NCI-H146 treated with DMSO at 0.1 percent for 48 hours (cell line): ENCODE measurements at regions not wholly inside any gene's neighbourhood (a gene's known extent, or its start where the extent isn't known, plus 50 kb on each side); places are given as distances from the start of the nearest gene placed in this dataset.
"Not testable (repeated sequence)": the region's sequence is repeated elsewhere in the genome, so short reads cannot be mapped to it uniquely, and the experiment has no call there.

Source experiments
- DNase-seq: peaks from one replicate; lab custom pipeline; 2025; ENCODE audit not compliant: unreplicated experiment; lab: John Stamatoyannopoulos, UW

DNA sequence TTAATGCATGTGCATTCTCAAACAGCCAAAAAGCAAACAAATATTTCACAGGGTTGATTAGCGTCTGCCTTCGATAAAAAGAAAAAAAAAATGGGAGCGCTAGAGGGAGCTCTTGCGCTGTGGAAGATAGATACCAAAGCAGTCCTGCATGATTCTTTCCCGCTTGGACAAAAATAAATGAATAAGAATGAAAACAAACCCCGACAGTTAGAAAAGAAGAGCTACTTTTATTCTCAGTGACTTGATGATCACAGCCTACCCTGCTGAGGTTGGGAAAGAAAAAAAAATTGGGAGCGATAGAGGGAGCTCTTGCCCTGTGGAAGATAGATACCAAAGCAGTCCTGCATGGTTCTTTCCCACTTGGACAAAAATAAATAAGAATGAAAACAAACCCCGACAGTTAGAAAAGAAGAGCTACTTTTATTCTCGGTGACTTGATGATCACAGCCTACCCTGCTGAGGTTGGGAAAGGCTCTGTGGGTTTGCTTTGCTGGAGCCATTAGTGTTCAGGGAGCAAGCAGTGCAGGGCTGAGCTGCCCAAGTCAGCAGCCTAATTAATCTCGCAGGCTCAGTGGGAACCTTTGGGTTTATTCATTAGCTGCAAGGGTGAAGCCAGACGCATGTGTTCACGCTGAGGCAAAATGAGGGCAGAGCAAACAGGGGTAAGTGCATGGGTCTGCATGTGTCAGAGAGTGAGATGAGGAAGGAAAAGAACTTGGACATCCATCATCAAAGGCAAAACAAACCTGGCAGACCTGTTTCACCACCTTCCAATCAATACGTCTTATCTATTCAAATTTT is 249.3 kb upstream of the PRKX start:
- peak; percentile 55 for DNase-seq

GRCh38 chrX:3960952-3961351 is 247.5 kb upstream of the PRKX start:
- DNase-seq: no peak

- DNase-seq: no peak
These were observed 238.4 kb upstream of the PRKX start for GRCh38 chrX:3951859-3952258.

DNA sequence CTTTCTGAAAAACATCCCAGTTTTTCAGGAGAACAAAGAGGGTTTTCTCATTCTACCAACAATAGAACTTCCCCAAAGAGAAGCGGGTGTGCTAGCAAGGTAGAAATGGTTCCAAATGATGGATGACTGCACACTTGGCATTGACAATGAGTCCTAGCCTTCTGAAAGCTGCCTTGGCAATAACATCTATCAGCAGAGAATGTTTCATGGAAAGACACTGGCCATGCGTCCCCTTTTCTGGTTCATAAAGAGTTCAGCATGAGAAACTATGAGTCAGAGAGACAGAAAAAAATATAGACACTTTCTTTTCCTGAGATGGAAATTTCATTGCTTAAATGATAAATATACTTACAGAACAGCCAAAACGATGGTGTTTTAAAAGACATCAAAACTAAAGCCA is 236.9 kb upstream of the PRKX start:
- no peak for DNase-seq

DNA sequence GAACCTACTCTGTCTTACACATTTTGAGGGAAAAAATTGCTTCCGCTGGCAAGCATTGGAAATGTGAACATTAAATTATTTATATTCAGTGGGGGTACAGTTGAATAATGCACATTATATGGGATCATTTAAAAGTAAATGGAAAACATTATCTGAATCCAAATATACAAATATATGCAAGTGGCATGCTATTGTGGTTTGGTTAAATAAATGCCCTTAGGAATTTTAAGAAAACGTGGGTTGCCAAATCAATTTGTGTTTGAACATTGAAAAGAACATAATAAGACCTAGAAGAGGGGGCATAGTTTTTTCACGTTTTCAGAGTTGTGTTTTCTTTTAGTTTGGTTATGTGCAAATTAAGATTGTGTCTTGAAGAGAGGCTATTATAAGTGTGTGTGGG is 230.5 kb upstream of the PRKX start:
- DNase-seq: no peak

- DNase-seq: peak; percentile 82
These were observed 226.7 kb upstream of the PRKX start for GRCh38 chrX:3940000-3940610.

DNA sequence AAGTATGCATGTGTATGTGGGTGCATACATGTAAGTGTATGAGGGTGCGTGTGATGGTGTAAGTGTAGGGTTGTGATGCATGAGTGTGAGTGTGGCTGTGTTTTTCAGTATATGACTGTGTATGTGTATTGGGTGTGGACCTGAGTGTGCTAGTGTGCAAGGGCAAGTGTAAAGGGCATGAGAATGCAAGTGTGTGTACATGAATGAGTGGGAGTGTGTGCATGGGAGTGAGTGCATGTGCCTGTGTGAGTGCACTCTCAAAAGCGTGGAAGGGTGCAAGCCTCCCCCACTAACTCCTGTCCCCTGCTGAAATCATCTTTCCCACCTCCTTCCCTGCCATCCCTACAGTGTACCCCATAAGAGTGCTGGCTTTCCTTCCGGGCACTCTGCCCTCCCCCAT is 225.1 kb upstream of the PRKX start:
- no peak for DNase-seq

GRCh38 chrX:3935196-3935595 is 221.7 kb upstream of the PRKX start:
- not testable (repeated sequence) for DNase-seq

DNA sequence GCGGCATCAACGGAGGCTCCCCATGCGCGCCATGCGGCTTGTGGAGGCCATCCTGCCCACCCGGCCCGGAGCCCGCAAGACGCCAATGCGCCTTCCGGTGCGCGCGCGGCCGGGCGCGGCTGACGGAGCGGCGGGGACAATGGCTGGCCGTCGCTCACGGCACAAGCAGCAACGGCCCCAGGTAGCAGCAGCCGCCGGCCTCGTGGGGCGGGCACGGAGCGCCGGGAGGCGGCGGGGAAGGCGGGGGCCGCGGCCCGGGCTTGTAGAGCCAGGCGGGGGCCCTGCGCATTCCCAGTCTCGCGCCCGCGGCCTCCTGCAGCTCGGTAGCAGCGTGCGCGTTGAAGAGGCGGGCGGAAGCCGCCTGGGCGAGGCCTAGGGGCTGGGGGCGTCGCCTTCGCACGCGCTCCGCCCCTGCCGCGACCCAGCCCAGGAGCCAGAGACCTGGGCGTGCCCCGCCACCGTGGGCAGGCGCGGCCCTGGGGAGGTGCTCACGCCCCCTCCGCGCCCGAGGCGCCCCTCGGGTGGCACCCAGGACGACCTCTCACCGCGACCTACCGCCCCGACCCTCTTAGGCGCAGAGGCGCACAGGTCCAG is 207.1 kb upstream of the PRKX start:
- DNase-seq: not testable (repeated sequence)

- not testable (repeated sequence) for DNase-seq
These were observed 206.4 kb upstream of the PRKX start for GRCh38 chrX:3919668-3920423.

- DNase-seq: not testable (repeated sequence)
These were observed 201.4 kb upstream of the PRKX start for GRCh38 chrX:3914813-3915212.

GRCh38 chrX:3914059-3914458 is 200.6 kb upstream of the PRKX start:
- DNase-seq: not testable (repeated sequence)

DNA sequence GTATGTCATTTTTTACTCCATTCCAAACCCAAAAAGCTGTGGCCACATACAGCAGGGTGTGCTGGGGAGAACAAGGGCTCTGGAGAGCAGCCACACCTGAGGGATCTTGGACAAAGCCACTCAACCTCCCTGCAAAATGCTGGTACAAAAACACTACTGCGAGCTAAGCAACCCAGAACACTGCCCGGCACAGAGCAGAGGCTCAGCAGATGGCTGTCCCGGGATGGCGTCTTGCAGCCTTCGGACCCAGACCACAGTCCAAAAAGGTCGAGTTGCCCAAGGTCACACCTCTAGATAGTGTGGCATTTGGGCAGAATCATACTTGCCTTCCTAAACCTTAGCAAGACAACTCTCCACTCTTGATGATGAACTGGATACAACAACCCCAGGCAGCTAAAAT is 197.6 kb upstream of the PRKX start:
- not testable (repeated sequence) for DNase-seq

DNA sequence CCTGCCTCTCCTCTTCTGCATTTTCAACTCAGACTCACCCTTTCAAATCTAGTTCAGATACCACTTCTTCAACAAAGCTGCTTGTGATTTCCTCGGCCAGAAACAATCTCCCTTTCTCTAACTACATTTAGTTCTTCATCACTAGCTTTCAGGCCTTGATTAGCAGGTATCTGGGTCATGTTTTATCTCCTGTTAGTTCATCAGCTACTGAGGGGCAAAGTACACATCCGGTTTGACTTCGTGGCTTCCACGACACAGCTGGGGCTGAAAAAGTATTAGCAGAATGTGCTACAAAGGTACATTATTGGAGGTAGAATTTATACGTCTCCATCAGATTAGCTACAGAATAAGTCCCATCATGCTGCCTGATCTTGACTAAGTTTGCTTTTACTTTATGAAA is 197.2 kb upstream of the PRKX start:
- DNase-seq: not testable (repeated sequence)

DNA sequence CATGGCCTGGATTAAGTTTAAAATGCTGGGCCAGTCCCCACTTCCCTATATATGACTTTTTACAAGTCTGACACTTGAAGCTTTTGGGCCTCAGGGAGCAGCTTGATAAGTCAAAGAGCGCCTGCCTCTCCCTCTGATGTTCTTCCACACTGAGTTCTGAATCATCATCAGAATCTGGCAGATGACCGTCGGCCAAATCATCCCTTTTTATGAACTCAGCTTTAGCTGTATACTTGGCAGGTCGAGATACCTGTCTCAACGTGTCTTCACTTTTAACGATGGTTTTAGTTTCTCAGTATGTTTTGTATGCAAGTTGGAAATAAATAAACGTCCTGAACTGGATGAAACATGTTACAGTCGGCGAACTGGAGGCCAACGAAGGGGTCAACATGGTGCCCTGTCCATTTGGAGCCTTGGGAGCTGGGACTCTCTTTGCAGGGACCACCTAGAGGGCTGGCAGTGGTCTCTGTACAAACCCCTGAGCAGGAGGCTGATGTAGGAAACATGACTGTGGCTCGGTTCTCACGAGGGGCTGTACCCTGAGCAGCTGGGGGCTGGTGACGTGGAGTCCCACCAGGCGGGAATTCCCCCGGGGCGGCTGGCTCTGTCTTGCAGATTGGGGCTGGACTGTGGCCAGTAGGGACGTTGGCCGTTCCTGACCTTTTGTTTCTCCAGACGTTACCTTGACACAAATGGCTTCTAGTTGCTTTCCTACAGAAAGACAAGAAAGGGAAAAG is 192.2 kb upstream of the PRKX start:
- DNase-seq: not testable (repeated sequence)

- DNase-seq: not testable (repeated sequence)
These were observed 188.8 kb upstream of the PRKX start for GRCh38 chrX:3902222-3902621.

DNA sequence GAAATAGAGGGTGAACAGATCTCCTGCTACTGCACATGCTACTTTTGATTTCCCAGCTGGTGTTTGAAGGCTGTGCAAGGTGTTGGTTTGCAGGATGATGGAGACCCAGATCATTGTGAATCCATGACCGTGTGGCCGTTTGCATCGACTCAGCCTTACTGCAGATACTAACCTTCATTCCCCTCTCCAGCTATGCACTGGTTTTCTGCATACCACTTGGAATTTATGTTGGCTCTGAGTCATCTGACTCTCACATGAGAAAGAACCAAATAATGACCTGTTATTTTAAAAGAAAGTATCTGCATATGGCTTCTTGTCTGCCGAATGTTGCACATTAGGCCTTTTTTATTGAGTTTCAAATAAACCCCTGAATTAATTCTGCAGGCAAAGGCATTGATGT is 183.3 kb upstream of the PRKX start:
- DNase-seq: not testable (repeated sequence)

GRCh38 chrX:3882553-3882920 is 169.1 kb upstream of the PRKX start:
- not testable (repeated sequence) for DNase-seq

DNA sequence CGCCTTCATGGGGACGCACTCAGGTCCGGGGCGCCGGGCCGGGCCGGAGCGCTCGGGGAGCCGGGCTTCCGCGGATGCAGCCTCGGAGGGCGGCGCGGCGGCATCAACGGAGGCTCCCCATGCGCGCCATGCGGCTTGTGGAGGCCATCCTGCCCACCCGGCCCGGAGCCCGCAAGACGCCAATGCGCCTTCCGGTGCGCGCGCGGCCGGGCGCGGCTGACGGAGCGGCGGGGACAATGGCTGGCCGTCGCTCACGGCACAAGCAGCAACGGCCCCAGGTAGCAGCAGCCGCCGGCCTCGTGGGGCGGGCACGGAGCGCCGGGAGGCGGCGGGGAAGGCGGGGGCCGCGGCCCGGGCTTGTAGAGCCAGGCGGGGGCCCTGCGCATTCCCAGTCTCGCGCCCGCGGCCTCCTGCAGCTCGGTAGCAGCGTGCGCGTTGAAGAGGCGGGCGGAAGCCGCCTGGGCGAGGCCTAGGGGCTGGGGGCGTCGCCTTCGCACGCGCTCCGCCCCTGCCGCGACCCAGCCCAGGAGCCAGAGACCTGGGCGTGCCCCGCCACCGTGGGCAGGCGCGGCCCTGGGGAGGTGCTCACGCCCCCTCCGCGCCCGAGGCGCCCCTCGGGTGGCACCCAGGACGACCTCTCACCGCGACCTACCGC is 168.6 kb upstream of the PRKX start:
- DNase-seq: not testable (repeated sequence)

DNA sequence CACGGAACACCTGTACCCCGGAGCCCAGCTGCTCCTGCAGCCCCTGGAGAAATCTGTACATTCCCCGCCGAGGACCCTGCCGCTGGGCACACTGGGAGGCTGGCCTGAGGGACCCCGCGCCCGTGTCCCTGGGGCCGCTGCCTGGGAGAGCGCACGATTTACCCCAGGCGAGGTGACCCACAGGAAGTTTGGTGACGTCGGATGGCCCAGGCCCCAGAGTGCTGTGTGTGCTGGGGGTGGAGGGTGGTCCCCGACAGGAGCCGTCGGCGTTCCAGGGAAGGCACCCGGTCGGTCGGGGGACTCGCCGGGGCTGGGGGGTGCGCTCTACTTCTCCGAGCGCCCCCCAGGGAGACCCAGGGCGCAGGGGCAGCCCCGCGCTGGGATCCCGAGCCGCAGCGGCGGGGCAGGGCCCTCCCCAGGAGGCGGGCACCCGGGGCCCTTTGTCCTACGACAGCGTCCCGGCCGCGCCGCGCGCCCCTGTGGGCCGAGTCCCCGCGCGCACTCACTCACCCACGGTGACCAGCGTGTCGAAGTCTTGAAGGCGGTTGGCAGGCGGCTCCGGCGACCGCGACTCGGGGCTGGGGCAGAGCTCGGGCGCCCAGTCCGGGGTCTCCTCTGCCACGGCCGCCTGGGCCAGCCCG is 167.9 kb upstream of the PRKX start:
- not testable (repeated sequence) for DNase-seq
